GM21723 (cell line): ENCODE measurements at regions not wholly inside any gene's neighbourhood (a gene's known extent, or its start where the extent isn't known, plus 50 kb on each side); places are given as distances from the start of the nearest gene placed in this dataset.
"Not testable (repeated sequence)": the region's sequence is repeated elsewhere in the genome, so short reads cannot be mapped to it uniquely, and the experiment has no call there.

Source experiments
- ATAC-seq: cut with Tn5 transposase; IDR thresholded peaks from one replicate; pipeline ENCODE4 v1.9.1; 2021; ENCODE audit warnings: mild to moderate bottlenecking, moderate library complexity; ENCODE audit not compliant: unreplicated experiment

DNA sequence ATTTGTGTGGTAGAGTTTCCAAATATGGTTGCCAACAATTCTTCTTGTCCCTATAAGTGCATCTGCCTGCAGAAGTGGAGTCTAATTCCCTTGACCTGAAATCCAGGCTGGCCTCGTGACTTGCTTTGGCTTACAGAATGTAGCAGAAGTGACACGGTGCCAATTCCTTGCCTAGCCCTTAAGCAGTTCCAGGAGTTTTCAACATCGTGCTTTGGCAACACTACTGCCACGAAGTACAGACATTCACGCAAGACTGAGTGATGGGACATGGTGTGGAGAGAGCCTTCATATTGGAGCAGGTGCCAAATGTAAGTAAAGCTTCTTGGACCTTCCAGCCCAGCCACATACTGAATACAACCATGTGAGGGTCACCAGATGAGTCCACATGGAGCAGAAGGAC lies 92.9 kb upstream of the NEK6 start:
- ATAC-seq, result no peak

DNA sequence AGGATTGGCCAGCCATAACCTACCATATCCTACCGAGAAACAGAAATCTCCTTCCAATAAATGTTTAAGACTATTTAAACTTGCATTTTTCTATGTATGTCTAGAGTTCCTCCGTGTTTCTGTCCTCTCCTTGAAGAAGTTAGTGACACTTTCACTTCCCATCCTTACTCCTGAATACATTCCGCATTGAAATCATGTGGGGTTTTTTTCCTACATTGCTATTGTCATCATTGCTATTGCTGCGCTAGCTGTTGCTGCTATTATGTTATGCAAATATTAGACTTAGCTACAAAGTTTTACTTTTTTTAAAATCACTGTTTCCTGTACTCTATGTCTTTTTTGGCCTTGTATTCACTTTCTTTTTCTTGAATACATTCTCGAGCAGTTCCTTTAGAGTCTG lies 83.3 kb upstream of the NEK6 start:
- ATAC-seq, result no peak

DNA sequence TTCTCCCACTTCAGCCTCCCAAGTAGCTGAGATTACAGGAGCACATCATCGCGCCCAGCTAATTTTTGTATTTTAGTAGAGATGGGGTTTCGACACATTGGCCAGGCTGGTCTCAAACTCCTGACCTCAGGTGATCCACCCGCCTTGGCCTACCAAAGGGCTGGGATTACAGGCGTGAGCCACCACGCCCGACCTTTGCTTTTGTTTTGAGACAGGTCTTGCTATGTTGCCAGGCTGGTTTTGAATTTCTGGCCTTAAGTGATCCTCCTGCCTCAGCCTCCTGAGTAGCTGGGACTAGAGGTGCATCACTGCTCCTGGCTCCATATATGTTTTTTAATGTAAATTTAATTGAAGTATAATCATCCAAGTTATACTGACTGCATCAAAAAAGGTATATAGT lies 80.2 kb upstream of the NEK6 start:
- ATAC-seq, result not testable (repeated sequence)

DNA sequence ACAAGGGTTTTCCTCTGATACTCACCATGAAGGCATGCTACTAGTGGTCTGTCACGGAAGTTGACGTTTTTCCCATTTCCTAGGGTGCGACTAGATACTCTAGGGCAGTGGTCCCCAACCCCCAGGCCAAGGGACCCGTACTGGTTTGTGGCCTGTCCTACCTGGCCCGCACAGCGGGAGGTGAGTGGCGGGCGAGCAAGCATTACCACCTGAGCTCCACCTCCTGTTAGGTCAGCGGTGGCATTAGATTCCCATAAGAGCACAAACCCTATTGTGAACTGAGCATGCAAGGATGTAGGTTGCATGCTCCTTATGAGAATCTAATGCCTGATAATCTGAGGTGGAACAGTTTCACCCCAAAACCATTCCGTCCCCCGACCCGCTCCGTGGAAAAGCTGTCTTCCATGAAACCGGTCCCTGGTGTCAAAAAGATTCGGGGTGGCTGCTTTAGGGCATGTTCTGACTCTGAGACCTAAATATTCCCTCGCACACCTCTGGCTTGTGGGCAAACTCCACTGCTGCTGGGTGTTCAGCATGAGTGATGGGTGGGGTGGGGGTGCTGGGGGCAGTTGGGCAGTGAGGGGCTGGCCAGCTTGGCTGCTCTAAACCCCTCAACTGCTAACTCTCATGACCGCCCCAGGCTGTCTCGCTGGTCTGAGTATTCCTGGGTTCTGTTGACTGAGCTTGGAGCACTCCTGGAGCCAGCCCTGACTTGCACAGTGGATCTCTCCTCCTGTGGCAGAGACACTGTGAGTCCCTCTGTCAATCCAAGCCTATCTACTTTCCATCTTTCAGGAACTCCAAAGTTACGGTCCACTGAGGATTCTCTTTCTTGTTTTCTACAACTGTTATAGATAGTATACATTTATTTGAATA lies 78.3 kb upstream of the NEK6 start:
- no peak for ATAC-seq

DNA sequence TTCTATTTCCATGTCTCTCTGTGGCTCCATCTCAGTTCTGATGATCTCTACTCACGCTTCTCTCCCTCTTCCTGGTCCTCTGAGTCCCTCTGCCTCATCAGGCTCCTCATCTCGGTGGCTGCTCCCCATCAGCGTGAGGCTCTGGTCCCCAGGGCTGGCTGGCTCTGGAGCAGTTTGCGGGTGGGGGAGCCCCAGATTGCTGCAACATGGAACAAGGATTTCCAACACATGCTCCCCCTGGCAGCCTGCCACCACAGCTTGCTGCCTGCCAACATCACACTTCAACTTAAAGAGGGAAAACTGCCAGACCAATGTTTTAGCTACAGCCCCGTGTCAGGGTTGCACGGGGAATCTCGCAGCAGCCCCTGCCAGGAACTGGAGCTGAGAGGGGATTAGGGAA lies 77.2 kb upstream of the NEK6 start:
- no peak for ATAC-seq

DNA sequence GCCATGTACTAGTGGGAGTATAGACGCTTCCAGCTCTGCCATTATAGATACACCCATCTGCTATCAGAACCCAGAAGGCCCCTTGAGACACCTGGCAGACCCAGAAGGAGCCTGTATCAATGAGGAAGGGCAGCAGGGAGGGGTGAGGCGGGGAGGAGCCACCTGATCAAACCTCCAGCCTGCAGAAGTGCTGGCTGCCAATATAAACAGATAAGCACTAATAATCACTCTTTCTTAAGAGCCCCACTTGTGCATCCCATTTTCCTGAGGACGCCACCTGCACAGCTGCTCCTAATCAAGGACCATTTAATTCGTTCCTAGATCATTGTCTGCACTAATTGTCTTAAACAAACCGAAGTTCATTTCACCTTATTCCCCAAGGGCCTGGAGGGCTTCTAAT lies 75.0 kb upstream of the NEK6 start:
- no peak for ATAC-seq

DNA sequence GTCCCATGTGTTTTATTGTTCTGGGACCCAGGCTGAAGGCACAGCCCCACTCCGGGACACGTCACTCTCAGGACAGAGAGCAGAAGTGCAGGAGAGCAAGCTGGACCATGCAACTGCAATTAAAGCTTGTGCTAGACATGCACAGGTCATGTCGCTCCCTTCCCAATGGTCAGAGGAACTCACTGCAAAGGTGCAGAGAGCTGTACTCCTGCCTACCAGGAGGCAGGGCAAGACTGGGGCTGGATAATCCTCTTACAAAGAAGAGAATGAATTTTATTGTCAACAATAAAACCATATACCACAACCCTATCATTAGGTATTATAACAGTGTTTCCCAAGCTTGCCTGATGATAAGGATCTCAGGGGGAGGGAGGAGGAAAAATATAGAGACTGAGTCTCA lies 74.0 kb upstream of the NEK6 start:
- no peak for ATAC-seq

DNA sequence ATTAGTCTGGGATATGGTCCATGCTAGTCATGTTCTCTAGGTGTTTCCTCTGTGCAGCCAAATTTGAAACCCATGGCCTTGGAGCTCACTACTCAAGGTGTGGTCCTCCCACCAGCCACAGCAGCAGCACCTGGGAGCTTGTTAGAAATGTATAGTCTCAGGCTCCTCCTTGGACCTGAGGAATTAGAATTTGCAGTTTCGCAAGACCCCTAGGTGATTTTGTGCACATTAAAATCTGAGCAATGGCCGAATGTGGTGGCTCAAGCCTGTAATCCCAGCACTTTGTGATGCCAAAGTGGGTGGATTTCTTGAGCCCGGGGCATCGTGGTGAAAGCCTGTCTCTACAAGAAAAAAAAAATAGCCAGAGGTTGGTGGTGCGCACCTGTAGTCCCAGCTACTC lies 72.3 kb upstream of the NEK6 start:
- ATAC-seq, result no peak

DNA sequence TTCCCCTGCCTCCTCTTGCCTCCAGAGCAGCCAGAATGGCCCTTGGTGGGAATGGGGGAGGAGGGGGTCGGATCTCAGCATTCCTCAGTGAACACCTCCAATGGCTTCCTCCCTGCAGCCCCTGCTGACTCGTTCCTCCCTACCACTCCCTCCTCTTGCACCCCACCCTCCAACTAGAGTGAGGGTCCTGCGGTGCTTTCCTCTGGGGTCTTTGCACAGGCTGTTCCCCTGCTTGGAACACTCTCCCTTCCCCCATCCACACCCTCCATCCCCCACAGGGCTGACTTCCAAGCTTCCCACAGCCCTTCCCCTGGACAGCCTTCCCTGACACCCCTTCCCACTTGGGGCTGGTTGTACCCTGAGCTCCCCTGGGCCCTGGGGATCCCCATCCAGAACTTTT lies 70.4 kb upstream of the NEK6 start:
- ATAC-seq, result no peak

DNA sequence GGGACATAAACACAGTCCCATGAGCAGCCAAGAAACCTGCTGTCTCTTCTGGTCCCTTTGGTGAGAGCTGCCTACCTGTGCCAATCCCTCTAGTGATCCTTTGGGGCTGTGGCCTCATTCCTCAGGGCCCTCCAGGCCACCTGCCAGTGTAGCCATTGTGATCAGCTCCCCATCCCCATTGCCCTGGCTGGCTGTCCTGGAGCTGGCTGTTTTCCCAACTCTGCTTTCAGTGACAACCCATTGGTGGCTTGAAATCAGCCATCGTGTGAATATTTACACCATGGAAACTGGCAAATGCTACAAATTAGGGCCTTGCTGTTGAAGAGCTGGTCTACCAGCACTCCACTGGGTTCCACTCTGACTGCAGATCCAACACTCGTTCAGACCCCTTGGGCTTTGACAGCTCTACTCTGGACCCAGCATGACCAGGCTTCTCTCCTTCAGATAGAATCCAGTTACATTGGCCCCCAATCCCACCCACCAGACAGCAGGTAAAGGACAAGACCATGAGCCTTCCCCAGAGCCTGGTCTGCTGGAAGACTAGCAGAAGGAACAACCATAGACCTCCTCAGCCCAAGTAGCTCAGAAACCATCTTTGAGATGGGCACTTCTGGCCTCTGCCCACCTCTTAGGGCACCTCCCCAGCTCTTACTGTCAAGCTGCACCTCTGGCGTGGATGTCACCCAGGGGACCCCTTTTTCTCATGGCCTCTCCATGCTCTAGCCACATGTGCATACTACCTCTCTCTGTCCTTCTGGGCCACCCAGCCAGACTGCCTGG lies 69.2 kb upstream of the NEK6 start:
- ATAC-seq, result no peak

DNA sequence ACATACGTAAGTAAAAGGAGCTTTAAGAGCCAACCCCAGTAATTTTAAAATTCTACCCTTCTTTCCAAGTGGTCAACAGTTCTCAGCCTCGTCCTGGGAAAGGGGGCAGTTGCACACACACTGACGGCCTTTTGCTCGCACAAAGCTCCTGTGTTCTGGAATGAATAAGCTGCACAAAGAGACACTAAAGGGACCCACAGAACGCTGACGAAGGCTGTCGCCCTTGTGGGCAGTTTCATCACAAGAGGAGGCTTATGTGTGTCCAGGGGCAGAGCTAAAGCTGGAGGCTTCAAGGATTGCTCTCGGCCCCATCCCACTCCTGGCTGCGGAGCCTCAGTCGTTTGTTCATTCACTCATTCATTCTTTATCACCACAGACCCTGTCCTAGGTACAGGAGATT lies 67.0 kb upstream of the NEK6 start:
- ATAC-seq, result no peak

DNA sequence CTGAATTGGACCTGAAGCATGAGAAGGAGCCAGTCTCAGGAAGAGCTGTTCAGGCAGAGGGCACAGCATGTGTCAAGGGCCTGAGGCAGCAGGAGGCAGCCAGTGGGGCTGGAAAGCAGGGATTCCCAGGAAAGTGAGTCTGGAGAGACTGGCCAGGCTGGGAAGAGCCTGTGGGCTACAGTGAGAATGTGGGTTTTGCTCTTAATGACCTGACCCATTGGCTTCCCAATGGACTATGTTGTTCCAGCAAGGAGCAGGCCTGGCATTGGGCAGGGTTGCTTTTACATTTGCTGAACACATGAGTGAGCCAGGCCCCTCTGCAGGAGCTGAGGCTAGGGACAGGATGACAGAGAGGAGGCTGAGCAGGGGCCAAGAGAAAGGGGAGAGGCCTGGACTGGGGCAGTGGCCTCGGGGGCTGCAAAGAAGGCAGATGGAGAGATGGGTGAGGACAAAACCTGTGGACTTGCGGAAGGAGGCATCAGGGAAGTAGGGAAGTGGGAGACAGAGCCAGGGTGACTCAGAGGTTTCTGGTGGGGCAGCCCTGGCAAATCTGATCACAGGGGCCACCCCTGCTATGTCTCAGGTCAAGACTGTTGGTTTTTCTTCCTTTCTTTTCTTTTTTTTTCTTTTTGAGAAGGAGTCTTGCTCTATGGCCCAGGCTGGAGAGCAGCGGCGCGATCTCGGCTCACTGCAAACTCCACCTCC lies 65.9 kb upstream of the NEK6 start:
- ATAC-seq, result no peak

DNA sequence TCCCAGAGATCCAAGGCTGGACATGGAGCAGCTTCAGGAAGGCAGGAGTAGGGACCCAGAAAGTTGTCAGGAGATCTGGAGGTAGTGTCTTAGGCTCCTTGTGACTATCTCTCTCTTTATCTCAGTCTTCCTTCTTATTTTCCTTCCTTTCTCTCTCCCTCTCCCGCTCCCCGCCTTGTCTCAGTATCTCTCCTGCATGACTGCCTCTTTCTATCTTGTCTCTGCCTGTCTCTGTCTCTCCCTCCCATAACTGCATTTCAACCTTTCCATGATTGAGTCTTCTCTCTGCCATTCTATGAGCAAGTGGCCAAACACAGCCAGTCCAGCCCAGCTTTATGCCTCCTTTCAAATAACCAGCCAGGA lies 61.0 kb upstream of the NEK6 start:
- no peak for ATAC-seq

DNA sequence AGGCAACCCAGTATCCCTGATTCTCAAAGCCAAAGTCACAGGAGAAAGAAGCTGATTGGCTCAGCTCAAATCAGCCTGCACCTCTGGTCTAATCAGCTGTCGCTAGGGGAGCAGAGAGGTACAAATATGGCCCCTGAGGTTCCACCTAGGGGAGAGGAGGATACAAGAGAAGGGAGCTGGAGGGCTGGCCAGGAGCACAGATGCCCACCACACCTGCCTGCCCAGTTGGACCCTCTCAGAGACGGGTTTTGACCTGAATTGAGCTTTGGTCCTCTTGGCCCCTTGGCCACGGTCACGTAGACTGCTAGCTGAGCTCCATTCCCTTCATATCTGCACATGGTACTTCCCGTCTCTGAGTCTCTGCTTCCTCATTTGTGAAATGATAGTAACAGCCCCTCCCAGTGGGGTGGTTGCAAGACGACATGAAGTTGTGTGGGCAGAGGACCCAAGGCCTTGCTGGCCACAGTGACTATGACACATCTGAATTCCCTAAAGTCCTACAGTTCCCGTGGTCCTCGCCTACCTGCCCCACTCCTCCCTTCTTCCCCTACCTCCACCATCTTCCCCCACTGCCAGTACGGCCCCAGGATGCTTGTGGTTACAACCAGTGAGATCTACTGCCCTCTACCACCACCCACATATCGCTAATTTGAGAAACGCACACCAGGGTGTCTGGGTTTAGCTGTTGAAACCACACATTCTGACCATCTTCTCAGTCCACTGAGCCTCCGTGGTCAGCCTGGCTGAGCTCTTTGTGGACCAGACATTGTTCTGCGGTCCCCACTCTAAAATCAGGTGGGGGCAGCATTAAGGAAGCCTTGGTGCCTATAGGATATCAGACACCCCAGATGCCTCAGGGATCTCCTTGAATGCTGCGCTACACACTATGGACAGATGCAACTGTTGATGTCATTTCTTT lies 60.3 kb upstream of the NEK6 start:
- ATAC-seq, result peak; percentile 67

DNA sequence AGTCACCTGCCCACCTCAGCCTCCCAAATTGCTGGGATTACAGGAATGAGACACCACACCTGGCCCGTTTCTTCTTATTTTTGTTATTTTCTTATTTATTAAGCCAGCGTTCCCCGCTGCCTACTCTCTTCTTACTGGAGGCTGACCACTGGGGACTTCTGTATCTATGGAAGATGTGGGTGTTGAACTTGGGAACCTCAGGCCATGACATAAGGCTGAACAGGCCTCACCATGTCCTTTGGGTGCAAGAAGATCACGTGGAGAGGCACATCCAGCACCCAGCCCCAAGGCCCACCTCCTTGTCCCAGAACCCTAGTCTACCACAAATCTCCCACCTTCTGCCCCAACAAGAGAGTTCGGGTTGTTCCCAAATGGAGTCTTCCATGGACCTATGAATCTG lies 59.4 kb upstream of the NEK6 start:
- no peak for ATAC-seq

DNA sequence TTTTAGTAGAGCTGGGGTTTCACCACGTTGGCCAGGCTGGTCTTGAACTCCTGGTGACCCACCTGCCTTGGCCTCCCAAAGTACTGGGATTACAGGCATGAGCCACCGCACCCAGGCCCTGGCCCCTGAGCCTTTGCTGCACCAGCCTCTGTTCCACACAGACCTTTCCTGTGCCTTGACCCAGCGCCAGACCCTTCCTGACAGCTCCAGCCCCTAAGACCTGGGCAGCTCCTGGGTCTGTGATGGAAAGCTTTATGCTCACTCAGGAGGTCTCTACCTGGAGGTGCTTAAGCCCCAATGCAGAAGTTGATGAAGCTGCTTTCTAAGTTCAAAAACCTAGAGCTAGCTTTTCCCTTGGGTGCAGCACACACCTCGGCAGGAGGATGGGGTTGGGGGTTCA lies 58.8 kb upstream of the NEK6 start:
- no peak for ATAC-seq

DNA sequence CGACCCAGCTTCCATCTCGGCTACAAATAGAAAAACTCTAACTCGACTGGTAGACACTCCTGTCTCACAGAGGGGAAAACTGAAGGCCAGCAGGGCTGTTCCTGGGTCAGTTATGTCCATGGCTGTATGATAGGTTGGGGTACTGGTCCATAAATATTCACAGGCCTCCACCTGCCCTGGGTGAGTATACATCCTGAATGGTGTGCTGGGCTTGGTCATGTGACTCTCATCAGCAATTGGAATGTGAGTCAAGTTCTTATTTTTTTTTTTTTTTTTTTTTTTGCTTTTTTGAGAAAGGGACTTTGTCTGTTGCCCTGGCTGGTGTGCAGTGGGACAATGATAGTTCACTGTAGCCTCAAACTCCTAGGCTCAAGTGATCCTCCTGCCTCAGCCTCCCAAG lies 58.3 kb upstream of the NEK6 start:
- ATAC-seq, result no peak

DNA sequence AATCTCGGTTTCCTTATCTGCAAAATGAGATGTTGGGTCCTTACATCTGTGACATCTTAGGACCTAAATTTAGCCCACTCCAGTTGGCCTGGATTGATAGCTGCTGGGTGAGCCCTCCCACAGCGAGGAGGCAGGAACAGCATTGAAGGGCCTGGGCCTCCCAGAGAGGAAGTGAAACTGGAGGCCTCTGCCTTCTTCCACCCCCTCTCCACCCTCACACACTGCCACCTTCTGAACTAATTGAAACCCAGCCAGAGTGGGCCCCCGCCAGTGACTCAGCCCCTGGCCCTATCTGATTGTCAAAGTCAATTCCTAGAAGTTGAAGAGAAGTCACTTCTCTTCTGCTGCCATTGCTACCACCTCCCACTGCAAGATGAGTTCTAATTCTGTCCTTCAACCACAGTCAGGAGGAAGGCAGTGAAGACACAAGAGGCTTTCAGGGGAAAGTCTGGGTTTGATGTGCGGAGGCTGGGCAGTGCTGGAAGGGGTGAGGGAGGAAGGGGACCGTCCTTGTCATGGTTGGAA lies 55.2 kb upstream of the NEK6 start:
- peak; percentile 79 for ATAC-seq

DNA sequence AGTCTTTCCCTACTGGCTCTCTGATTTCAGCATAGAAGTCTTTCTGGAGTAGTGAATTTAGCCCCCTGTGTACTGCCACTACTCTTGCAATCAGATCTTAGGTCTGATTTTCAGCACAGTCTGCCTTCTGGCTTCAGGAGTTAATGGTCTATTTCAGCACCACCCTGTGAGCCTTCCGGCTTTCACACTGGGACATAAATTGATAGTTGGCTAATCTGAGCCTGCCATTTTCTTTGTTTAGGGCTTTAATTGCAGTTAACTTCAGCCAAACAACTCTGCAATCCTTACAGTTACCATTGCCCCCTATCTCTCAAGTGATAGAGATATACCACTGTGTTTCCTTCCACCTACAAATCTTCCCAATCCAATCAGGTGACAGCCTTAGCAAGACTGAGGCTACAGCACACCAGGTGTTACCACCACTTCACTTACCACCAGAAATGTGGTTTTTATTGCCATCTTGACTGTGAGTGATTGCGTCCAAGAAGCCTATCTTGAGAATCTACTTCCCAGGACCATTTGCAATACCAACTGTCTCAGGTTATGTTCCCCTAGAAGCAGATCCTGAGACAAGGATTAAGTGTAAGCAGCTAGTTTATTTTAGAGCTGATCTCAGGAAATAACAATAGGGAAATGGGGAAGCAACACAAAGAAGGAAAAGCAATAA lies 51.9 kb upstream of the NEK6 start:
- ATAC-seq, result no peak

DNA sequence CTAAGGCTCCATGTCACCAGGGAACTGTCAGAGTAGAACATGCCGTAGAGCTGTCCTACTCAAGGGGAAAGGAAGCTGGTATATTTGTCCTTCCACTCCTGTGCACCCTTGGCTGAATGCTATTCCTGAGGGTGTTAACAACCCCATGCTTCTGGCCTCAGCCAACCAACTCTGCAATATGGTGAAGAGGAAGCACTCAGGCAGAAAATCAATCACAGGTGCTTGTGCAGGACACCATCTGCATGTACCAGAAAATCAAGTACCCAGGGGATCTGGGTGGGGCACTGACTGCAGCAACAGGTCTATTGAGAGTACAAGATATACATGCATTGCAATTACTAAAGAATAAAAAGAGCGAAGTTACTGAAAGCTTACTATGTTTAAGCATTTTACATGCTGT lies 51.4 kb upstream of the NEK6 start:
- no peak for ATAC-seq
